GM19035 (cell line): ENCODE measurements at regions not wholly inside any gene's neighbourhood (a gene's known extent, or its start where the extent isn't known, plus 50 kb on each side); places are given as distances from the start of the nearest gene placed in this dataset.

Experiments
- ATAC-seq: cut with Tn5 transposase; IDR thresholded peaks from one replicate; pipeline ENCODE4 v1.9.1; 2021; ENCODE audit not compliant: unreplicated experiment

DNA sequence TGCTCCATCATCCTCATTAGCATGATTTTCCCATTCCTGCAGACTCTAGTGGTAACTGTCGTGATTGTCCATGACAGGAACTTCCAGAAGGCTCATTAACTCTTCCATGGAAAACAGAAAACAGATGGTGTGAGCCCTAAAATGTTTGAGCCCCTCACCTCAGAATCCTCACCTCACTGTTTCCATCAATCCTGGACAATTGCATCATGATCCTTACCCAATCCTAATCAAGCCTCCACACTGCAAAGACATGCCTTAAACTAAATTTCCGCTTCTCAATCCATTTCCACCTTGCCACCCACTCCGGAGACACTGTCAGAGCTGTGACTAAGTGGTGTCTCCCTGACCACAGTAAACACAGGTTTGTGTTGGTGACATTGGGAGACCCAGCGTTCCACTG is 311.0 kb upstream of the JARID2 start:
- ATAC-seq, result no peak

DNA sequence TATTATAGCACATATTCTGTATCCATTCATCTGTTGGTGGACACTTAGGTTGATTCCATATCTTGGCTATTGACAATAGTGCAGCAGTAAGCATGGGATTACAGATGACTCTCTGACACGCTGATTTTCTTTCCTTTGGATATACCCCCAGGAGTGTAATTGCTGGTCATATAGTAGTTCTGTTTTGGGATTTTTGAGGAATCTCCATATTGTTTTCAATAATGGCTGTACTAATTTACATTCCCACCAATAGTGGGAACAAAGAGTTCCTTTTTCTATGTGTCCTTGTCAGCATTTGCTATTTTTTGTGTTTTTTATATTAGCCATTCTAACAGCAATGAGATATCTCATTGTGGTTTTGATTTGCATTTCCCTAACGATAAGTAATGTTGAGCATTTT is 309.0 kb upstream of the JARID2 start:
- no peak for ATAC-seq

DNA sequence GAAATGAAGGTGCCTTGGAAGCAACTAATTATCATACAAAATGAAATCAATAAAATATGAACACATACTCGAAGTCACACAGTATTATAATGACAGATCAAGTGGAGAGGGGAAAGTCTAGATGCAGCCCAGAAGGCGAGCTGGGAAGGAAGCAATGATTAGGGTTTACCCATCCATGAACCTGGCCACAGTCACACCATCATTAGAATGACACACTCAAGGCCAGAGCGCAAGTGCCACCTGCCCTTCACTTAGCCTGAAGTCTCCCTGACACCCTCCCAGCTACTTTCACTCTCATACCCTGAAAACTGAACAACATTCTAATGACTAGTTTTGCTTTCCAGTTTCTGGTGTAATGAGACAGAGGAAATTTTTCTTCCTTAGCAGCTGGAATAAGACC is 302.8 kb upstream of the JARID2 start:
- ATAC-seq, result no peak

DNA sequence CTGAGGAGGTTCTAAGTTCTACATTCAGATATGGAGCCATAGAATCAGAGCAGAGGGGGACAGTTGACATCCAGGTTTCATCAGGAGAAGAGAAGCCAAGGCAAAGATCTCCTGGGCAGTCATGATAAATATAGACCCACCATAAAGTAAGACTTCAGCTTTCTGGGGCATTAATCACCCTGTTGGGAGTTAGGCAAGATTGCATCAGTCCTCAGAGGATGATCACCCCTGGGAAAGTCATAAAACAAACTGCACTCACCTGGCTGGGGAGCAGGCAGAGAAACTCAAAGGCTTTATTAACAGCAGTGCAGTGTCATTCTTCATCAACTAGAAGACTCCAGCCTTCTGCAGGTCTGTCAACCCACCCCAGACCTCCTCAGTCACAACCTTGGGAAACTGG is 301.3 kb upstream of the JARID2 start:
- no peak for ATAC-seq

DNA sequence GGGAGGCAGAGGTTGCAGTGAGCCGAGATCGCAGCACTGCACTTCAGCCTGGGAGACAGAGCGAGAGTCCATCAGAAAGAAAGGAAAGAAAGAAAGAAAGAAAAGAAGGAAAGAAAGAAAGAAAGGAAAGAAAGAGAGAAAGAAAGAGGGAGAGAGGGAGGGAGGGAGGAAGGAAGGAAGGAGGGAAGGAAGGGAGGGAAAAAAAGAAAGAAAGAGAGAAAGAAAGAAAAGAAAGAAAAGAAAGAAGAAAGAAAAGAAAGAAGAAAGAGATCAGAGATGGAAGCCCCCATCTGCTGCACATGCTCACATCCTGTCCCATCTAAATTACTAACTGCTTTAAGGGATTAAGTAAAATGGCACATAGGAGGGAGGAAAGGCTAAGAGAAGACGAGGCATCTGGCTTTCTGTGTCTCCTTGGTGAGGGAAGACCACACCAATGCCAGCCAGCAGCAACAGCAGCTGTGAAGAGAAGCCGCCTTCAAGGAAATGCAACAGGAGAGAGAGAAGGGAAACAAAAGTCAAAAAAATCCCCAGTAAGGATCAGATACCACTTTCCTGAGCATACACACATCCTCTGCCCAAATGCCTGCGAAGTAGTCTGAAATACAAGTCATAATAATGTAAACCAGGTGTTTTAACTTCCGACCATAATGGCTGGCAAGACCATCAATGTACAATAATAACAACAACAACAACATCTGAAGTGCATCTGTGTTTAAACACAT is 300.2 kb upstream of the JARID2 start:
- no peak for ATAC-seq

DNA sequence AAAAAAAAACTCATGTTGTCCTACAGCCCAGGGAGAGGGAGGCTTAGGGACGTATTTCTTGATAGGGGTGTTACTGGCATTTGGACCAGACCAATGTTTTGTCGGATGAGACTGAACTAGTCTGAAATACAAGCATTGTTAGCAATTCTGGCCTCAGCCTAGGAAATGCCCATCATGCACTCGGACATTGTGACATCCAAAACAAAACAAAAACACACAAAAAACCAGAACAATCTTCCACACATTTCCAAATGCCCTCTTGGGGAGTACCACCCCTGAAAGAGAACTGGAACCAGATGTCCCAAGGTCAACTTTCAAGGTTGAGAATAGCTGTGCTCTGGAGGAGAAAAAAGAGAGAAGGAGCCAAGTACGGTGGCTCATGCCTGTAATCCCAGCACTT is 299.1 kb upstream of the JARID2 start:
- no peak for ATAC-seq

DNA sequence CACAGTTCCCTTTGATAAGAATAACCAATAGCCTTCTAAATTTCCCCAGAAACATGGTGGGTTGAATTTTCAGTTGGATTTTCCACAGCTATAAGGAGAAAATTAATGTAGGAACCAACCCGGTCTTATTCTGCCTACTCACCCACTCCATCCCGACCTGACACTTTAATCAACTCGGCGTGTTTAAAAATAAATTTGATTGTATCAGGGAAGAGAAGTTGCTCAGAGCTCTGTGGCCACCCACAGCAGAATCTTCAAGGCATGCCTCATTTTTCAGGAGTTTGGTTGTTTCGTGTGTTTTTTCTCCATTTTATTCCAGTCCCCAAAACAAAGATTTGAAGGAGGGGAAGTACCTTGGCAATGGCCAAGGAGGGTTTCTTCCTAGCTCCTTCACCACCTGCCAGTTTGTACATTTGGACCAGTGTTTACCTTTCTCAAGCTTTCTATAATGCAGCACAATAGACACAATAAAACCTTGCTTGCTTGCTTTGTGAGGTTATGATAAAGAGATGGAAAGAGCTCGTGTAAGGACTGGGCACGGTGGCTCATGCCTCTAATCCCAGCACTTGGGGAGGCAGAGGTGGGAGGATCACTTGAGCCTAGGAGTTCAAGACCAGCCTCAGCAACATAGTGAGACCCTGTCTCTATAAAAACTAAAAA is 297.2 kb upstream of the JARID2 start:
- no peak for ATAC-seq

DNA sequence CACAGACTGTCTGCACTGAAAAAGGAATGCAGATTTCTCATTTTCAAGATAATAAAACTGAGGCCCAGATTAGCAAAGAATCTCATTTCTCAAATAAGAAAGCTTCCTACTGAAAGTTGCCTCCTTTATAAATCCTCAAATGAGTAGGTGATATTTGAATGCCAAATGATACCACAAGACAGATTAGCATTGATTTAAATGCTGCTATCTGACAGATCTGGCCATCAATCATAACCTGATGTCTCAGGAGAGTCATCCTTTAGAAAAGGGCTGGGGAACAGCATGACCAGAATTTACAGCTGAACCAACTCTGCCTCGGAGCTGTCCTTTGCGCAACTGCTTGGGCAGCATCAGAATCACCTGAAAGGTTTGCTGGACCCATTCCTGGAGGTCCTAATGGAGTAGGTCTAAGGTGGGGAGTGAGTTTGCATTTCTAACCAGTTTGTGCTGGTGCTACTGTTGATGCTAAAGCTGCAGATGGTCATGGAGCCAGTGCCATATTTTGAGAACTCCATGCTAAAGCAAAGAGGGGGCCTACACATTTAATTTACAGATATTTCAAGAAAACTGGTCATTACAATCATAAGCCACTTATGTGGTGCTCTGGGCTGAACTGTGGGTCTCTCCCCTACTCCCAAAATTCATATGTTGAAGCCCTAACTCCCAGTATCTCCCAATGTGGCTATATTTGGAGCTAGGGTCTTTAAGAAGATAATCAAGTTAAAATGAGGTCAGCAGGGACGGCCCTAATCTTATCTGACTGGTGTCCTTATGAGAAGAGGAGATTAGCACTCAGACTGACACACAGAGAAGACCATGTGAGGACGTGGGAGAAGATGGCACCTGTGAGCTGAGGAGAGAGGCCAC is 295.5 kb upstream of the JARID2 start:
- no peak for ATAC-seq

DNA sequence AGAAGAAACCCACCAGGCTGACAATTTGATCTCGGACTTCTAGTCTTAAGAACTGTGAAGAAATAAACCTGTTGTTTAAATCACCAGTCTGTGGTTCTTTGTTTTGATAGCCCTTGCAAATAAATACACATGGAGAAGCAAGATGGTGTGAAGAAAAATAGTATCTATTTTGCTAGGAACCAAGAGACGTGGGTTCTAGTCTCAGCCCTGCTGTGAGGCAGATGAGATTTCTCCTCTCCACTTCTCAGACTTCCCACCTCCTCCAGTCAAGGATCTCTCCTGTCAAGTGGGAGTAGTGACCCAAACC is 294.9 kb upstream of the JARID2 start:
- ATAC-seq, result no peak

DNA sequence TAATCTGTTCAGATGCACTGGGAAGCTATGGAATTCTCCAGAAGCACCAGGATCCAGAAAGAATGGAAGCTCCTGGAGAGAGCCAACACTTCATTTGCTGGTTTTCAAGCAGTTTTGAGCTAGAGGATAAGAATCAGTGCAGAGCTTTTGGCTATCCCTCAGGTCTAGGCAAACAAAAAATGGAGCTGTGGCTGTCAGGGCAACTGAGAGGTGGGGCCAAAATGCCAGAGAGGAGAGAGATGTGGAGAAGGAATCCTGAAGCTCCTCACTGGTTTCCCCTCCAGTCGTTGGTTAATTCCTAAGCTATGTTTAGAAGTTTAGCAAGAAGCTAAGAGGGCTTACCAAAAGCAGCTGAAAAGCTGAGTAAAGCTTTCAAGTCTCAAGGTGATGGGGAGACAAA is 294.2 kb upstream of the JARID2 start:
- no peak for ATAC-seq

DNA sequence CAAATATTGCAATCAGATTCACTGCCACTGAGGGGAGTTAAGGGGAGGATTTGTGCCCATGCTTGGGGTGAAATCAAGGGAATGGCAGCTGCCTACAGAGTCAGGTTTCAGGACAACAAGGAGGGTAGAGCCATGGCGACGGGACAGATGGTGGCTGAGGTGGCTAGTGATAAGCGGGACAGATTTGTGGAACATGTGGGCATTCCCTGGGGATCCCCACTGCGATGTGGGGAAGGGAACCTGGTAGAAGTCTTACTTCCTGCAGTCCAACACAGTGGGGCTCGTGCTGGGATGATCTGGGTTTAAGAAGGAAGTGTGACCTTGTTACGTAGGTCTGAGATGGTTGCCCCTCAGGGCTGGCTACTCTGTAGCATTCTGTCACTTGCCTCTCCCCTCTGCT is 292.0 kb upstream of the JARID2 start:
- no peak for ATAC-seq

DNA sequence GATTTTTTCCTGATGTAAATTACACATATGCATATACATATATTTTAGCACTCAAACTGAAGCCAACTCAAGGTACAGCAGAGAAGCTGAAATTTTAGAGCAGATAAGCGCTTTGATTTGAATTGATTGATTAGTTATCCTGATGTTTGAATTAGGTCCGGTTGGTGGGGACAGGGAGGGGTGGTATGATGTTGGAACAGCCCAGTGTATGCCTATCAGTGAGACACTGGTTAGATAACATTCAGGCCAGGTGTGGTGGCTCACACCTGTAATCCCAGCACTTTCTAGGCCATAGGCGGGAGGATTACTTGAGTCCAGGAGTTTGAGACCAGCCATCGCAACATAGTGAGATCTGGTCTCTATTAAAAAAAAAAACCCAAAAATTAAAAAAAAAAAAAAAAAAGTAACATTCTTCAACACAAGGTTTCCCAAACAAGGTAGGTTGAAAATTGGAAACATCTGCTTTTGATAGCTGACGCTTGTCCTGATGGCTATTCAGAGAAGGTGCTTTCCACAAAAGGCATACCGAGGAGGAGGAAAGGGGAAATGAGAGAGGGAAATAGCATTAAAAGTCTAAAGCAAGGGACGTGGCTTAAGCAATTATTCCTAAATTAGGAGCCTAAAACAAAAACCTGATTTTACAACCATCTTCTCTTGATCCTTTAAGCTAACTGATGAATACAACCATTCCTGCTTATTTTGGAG is 288.4 kb upstream of the JARID2 start:
- no peak for ATAC-seq

DNA sequence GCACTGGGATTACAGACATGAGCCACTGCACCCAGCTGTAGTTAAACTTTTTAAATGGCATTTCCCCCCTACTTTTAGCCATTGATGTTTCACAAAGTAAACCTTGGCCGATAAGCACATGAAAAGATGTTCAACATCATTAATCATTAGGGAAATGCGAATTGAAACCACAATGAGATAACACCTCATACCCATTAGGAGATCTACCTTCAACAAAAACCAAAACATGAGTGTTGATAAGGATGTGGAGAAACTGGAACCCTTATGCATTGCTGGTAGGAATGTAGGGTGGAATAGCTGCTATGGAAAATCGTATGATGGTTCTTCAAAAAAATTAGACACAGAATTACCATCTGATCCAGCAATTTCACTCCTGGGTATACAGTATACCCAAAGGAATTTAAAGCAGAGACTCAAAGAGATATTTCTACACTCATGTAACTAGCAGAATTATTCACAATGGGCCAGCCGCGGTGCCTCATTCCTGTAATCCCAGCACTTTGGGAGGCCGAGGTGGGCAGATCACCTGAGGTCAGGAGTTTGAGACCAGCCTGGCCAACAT is 286.5 kb upstream of the JARID2 start:
- ATAC-seq, result no peak

DNA sequence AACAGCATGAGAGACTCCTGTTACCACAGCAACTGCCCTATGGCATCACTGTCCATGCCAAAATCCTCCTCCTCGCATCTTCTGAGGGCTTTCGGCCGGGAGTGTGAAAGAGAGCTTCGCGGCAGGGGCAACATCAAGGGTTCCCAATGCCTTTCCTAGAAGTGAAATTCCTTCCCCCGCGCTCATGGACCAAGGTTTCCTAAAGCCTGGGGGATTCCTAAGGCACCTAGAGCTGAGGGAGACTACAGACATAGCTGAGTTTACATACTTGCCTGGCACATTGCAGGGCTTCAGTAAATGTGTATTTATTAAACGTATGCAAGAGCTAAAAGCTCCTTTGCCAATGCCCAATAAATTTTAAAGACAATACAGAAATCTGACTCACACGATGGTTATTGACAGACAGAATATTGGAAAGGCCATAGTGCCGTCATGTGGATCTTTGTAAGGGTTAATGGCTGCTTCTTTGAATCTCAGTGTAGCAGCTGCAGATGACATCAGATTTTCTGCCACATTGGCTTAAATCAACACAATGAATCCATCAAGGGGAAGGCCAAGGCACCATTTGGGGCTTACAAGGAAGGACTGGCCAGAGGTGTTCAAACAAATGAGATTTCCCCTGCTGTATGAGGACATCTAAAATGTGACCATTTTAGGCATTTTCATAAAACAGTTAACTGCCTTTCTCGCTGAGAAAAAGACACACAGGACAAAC is 281.2 kb upstream of the JARID2 start:
- no peak for ATAC-seq

DNA sequence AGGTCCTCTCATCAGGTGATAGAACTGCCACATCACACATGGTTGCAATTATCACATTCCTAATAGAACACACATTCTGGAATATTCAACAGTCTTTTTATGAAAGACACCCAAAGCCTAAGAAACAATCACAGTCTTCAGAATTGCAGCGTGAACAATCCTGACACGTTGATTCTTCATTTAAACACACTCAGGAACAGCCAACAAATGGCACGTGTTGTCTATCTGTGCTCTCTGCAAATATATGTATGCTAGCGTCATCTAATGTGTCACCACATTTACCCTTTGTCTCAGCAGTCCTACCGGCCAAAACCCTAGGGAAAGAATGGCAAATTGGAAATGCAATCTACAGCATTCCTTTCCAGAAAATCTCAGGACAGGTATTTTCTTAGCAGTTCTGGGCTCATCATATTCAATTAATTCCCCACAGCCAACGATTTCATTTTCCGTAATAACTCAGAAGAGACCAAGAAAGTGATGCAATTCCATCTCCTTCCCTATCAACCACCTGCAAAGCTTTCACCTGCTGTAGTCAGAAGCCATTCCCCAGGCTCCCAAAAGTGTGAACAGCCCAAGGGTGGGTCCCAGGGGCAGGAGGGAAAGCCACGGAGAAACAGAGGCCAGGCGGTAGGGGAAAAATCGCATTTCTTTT is 280.3 kb upstream of the JARID2 start:
- no peak for ATAC-seq

DNA sequence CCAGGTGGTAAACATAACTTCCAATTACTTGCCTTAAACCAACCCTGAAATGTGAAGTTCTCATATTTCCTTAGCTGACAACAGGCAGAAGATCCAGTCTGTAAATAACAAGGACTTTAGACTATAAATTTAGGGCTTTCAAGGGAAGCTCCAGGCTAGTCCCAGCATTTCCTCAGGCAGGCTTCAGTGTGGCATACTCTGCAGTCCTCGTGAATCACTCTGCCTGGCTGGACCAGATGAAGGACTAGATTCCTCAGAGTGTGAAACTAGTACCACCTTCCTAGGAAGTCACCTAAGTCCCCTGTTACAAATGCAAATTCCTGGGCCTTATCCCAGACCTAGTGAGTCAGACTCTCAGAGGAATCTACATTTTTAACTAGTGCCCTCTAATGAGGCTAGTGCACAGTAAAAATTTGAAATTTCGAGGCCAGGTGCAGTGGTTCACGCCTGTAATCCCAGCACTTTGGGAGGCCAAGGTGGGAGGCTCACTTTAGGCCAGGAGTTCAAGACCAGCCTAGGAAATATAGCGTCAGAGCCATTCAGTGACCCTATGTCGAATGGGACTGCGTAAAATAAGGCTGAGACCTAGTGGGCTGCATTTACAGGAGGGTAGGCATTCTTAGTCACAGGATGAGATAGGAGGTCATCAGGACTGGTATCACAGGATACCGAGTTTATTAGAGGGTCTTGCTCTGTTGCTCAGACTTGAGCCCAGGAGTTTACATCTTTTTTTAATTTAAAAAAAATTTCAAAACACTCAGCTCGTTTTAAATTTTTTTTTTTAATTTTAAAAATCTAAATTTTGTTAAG is 279.6 kb upstream of the JARID2 start:
- ATAC-seq, result no peak

DNA sequence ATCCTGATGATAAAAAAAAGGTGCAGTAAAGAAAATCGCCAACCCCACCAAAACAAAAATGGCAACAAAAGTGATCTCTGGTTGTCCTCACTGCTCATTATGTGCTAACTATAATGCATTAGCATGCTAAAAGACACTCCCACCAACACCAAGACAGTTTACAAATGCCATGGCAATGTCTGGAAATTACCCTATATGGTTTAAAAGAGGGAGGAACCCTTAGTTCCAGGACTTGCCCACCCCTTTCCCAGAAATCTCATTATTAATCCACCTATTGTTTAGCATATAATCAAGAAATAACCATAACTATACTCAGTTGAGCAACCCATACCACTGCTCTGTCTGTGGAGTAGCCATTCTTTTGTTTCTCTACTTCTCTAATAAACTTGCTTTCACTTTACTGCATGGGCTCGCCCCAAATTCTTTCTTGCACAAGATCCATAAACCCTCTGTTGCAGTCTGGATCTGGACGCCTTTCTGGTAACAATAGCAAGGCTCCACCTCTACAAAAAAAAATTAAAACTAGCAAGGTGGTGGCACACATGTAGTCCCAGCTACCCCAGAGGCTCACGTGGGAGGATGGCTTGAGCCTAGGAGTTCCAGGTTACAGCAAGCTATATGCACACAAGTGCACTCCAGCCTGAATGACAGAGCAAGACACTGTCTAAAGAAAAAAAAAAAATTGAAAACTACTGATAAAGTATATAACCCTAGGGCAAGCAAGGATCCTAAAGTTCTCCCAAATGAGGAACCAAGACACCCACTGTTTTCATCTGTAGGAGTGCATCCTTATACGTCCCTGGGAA is 278.8 kb upstream of the JARID2 start:
- no peak for ATAC-seq

DNA sequence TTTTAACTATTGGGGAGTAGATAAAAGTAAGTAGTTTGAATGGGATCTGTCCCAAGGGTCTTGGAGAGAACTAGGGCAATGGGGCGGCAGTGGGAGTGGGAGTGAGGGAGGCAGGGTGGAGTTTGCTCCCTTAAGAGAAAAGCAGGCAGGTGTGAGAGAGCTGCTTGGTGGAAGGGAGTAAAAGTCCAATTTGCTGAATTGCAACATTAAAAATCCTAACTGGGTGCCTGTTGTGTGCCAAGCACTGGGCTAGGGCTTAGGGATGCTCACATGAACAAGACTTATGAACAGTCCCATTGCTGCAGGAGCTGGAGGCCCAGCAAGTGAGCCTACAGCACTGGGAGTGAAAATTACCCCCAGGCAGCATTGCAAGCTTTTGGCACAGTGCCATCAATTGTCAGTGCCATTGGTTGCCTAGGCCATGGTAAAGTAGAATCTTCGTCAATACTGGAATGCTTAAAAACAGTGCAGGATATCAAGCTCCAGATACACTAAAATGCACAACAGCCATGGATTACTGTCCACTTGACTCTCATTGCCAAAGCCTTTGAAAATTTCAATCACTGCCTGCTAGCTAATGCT is 277.7 kb upstream of the JARID2 start:
- no peak for ATAC-seq
